Fibroblast of lung (primary cell): ENCODE measurements at regions not wholly inside any gene's neighbourhood (a gene's known extent, or its start where the extent isn't known, plus 50 kb on each side); places are given as distances from the start of the nearest gene placed in this dataset.

Experiments
- DNase-seq, 2 donors: peaks; one replicate each; pipeline versions ENCODE4 v3.0.0 to v3.0.0-alpha.2; 2010; ENCODE audit warnings: low read depth in 2 of 2
- H2AFZ ChIP-seq: 2 replicates; pipeline ENCODE4 v1.5.1; 2012; ENCODE audit warnings: low read length, control low read depth, inconsistent platforms
- H3K27ac ChIP-seq: 2 replicates; pipeline ENCODE4 v1.5.1; 2011; ENCODE audit warnings: low read length, control low read depth; ENCODE audit not compliant: insufficient read depth
- H3K27me3 ChIP-seq: 2 replicates; pipeline ENCODE4 v1.5.1; 2011; ENCODE audit warnings: mild to moderate bottlenecking, low read length; ENCODE audit not compliant: control insufficient read depth, insufficient read depth
- H3K36me3 ChIP-seq: 2 replicates; pipeline ENCODE4 v1.5.1; 2011; ENCODE audit warnings: low read length; ENCODE audit not compliant: control insufficient read depth, insufficient read depth
- H3K4me1 ChIP-seq: 2 replicates; pipeline ENCODE4 v1.5.1; 2011; ENCODE audit warnings: low read length; ENCODE audit not compliant: control insufficient read depth, insufficient read depth; ENCODE audit errors: extremely low read depth
- H3K4me2 ChIP-seq: 2 replicates; pipeline ENCODE4 v1.5.1; 2011; ENCODE audit warnings: low read length, control low read depth; ENCODE audit not compliant: insufficient read depth; ENCODE audit errors: extremely low read depth
- H3K4me3 ChIP-seq, 4 experiments: fragments of 200-600 bp in 1 of 4; sonication (generic) in 1 of 4; replicated peaks in 1 of 4; 2 replicates each; pipeline ENCODE4 v1.5.1; 2011 to 2016; ENCODE audit warnings: low read length in 4 of 4, low read depth in 3 of 4, mild to moderate bottlenecking in 3 of 4, control low read depth in 2 of 4, inconsistent platforms in 1 of 4, mixed read lengths in 1 of 4; ENCODE audit not compliant: insufficient read depth in 1 of 4; ENCODE audit errors: control extremely low read depth in 1 of 4
- H3K79me2 ChIP-seq: 2 replicates; pipeline ENCODE4 v1.5.1; 2012; ENCODE audit warnings: mild to moderate bottlenecking, low read length, inconsistent platforms; ENCODE audit not compliant: control insufficient read depth, insufficient read depth
- H3K9ac ChIP-seq: 2 replicates; pipeline ENCODE4 v1.5.1; 2011; ENCODE audit warnings: mild to moderate bottlenecking, low read length, control low read depth; ENCODE audit not compliant: insufficient read depth
- H3K9me3 ChIP-seq: 2 replicates; pipeline ENCODE4 v1.5.1; 2012; ENCODE audit warnings: low read depth, low read length; ENCODE audit not compliant: control insufficient read depth, insufficient read depth
- H4K20me1 ChIP-seq: 2 replicates; pipeline ENCODE4 v1.5.1; 2011; ENCODE audit warnings: low read length; ENCODE audit not compliant: control insufficient read depth, insufficient read depth; ENCODE audit errors: extremely low read depth
- CTCF ChIP-seq, 2 donors: IDR thresholded peaks in 1 of 2; conservative IDR thresholded peaks in 1 of 2; 1 replicate in 1 of 2; 2 replicates in 1 of 2; pipeline ENCODE4 v1.5.1; 2011 to 2012; ENCODE audit warnings: low read length in 2 of 2, control low read depth in 1 of 2, inconsistent platforms in 1 of 2, low read depth in 1 of 2, mild to moderate bottlenecking in 1 of 2
- EZH2 ChIP-seq: IDR thresholded peaks from 2 replicates; pipeline ENCODE4 v1.5.1; 2012; ENCODE audit warnings: low read length, control low read depth, mild to moderate bottlenecking; ENCODE audit errors: missing control alignments

GRCh38 chr6:140844167-140844566, 1288.6 kb upstream of the GJE1 start:
- Histone ChIP-seq H3K4me2 (no peak overlapping the region), H3K4me3 (no peak overlapping the region), H3K27ac (no peak overlapping the region), H3K4me1 (peaks cover 8% of the 10 kb centered on the region), H3K9me3 (no peaks in the 10 kb centered on the region), H4K20me1 (no peaks in the 10 kb centered on the region), H3K36me3 (no peaks in the 10 kb centered on the region), H3K9ac (no peak overlapping the region), H3K79me2 (no peaks in the 10 kb centered on the region), H3K27me3 (no peaks in the 10 kb centered on the region), H2AFZ (no peak overlapping the region)
- DNase-seq = no peak
- TF ChIP-seq EZH2 (no peak), CTCF (conservative IDR thresholded peaks at IDR 0.05 in 1 of 2, IDR thresholded peaks at IDR 0.05 in 1 of 2; ENCODE audit: low read depth in 1 of 2, low read length in 2 of 2) (no peak)

GRCh38 chr6:140833408-140833807, 1299.3 kb upstream of the GJE1 start:
- TF ChIP-seq CTCF (conservative IDR thresholded peaks at IDR 0.05 in 1 of 2, IDR thresholded peaks at IDR 0.05 in 1 of 2; ENCODE audit: low read depth in 1 of 2, low read length in 2 of 2) = no peak
- no peaks in the 10 kb centered on the region for H3K4me1 ChIP-seq
- H3K36me3 ChIP-seq = no peaks in the 10 kb centered on the region
- H3K27me3 ChIP-seq = no peaks in the 10 kb centered on the region
- H3K4me2 ChIP-seq = no peak overlapping the region
- DNase-seq = no peak
- no peaks in the 10 kb centered on the region for H4K20me1 ChIP-seq
- H3K79me2 ChIP-seq = no peaks in the 10 kb centered on the region
- no peak overlapping the region for H3K4me3 ChIP-seq
- no peak overlapping the region for H3K27ac ChIP-seq
- H3K9ac ChIP-seq = no peak overlapping the region
- H2AFZ ChIP-seq = peak overlapping the region; percentile 19
- no peaks in the 10 kb centered on the region for H3K9me3 ChIP-seq

DNA sequence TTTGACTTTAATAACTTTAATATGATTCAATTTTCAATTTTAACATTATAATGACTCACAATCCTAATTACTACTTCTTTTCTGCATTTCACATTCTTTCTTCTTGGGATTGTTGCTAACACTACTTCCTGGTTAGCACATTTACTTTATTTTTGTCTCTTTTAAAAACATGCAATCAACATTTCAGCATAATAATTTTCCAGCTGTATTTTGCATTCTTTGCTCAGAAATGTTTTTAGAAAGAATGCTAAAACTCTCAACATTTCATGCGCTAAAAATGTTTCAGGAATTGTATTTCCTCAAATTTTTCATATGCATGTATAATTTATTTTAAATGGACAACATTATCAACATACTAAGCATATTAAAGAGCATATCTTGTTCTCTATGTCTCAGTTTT, 1302.1 kb upstream of the GJE1 start:
- H3K27ac ChIP-seq = no peak overlapping the region
- H4K20me1 ChIP-seq = no peaks in the 10 kb centered on the region
- H3K79me2 ChIP-seq = no peaks in the 10 kb centered on the region
- no peak overlapping the region for H3K9ac ChIP-seq
- TF ChIP-seq CTCF (conservative IDR thresholded peaks at IDR 0.05 in 1 of 2, IDR thresholded peaks at IDR 0.05 in 1 of 2; ENCODE audit: low read depth in 1 of 2, low read length in 2 of 2) (no peak), EZH2 (no peak)
- H3K4me1 ChIP-seq = no peaks in the 10 kb centered on the region
- no peak overlapping the region for H2AFZ ChIP-seq
- no peak overlapping the region for H3K4me2 ChIP-seq
- DNase-seq = no peak
- H3K27me3 ChIP-seq = no peaks in the 10 kb centered on the region
- no peak overlapping the region for H3K4me3 ChIP-seq
- H3K9me3 ChIP-seq = no peaks in the 10 kb centered on the region
- no peaks in the 10 kb centered on the region for H3K36me3 ChIP-seq
